Right atrium auricular region (tissue), 2 donors: ENCODE measurements at regions not wholly inside any gene's neighbourhood (a gene's known extent, or its start where the extent isn't known, plus 50 kb on each side); places are given as distances from the start of the nearest gene placed in this dataset.

Experiments
- DNase-seq: peaks from one replicate; pipeline ENCODE4 v3.0.0-alpha.2; 2019; ENCODE audit warnings: low spot score
- H3K27ac ChIP-seq, 2 donors: fragments of 200-600 bp; sonication (generic); 1 replicate in 1 of 2; 2 replicates in 1 of 2; pipeline ENCODE4 v1.5.1; 2016 to 2019
- H3K27me3 ChIP-seq, 2 donors: fragments of 200-600 bp; sonication (generic); one replicate each; pipeline versions ENCODE4 v1.5.1 to v1.6.0; 2017 to 2019
- H3K36me3 ChIP-seq: fragments of 200-600 bp; sonication (generic); one replicate; pipeline ENCODE4 v1.5.1; 2016
- H3K4me1 ChIP-seq, 2 donors: fragments of 200-600 bp; sonication (generic); one replicate each; pipeline versions ENCODE4 v1.5.1 to v1.6.0; 2017 to 2019
- H3K4me3 ChIP-seq, 2 donors: fragments of 200-600 bp; sonication (generic); 1 replicate in 1 of 2; 2 replicates in 1 of 2; pipeline ENCODE4 v1.5.1; 2017 to 2019; ENCODE audit warnings: mild to moderate bottlenecking in 1 of 2, moderate library complexity in 1 of 2
- H3K9me3 ChIP-seq, 2 donors: fragments of 200-600 bp; sonication (generic); one replicate each; pipeline ENCODE4 v1.5.1; 2019
- TF ChIP-seq, protein P1 (sequence below), 2 donors: fragments of 200-600 bp; sonication (generic); IDR thresholded peaks; one replicate each; pipeline ENCODE4 v1.5.1; 2019; ENCODE audit warnings: antibody characterized with exemption in 2 of 2

- Histone ChIP-seq H3K27ac (no peak overlapping the region), H3K4me3 (no peak overlapping the region), H3K36me3 (no peaks in the 10 kb centered on the region), H3K9me3 (no peaks in the 10 kb centered on the region), H3K27me3 (no peaks in the 10 kb centered on the region), H3K4me1 (no peaks in the 10 kb centered on the region)
- TF ChIP-seq, protein P1, sequence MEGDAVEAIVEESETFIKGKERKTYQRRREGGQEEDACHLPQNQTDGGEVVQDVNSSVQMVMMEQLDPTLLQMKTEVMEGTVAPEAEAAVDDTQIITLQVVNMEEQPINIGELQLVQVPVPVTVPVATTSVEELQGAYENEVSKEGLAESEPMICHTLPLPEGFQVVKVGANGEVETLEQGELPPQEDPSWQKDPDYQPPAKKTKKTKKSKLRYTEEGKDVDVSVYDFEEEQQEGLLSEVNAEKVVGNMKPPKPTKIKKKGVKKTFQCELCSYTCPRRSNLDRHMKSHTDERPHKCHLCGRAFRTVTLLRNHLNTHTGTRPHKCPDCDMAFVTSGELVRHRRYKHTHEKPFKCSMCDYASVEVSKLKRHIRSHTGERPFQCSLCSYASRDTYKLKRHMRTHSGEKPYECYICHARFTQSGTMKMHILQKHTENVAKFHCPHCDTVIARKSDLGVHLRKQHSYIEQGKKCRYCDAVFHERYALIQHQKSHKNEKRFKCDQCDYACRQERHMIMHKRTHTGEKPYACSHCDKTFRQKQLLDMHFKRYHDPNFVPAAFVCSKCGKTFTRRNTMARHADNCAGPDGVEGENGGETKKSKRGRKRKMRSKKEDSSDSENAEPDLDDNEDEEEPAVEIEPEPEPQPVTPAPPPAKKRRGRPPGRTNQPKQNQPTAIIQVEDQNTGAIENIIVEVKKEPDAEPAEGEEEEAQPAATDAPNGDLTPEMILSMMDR (IDR thresholded peaks at IDR 0.05): no peak
- no peak for DNase-seq
Observed at GRCh38 chr14:97368900-97369564, 571.9 kb downstream of the VRK1 start.

DNA sequence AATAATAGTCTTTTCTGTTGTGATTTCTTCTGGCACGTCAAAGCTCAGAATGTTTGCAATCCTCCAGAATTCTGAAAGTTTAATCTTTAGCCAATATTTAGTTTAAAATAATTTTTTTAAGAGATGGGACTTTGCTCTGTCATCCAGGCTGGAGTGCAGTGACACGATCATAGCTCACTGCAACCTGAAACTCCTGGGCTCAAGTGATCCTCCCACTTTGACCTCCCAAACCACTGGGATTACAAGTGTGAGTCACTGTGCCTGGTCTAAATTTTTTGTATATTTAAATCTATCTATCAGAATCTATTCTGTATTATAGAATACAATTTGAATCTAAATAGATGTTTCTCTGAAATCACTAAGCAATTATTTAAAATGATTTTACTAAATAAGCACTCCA, 572.7 kb downstream of the VRK1 start:
- Histone ChIP-seq H3K4me3 (no peak overlapping the region), H3K36me3 (no peaks in the 10 kb centered on the region), H3K27ac (no peak overlapping the region), H3K4me1 (no peaks in the 10 kb centered on the region), H3K9me3 (no peaks in the 10 kb centered on the region), H3K27me3 (peaks cover 0 to under 1% of the 10 kb centered on the region in 2 donors)
- TF ChIP-seq, protein P1 (IDR thresholded peaks at IDR 0.05): no peak
- DNase-seq: no peak

DNA sequence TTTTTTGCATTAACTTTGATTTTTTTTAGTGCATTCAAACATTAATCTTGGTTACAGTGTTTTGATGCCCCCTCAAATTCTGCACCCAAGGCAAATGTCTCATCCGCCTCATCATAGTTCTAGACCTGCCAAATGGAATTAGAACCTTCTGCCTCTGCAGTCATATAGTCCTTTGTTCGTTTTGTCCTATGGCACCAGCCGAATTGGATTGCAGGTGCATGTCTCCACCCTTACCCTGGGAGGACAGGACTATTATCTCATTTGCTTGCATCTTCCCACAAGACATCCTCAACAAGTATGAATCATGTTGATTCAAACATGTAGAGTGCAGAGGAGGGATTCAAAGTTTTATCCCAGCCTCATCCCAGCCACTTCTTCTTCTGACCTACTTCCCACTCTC, 579.1 kb downstream of the VRK1 start:
- Histone ChIP-seq H3K4me3 (no peak overlapping the region), H3K36me3 (no peaks in the 10 kb centered on the region), H3K27me3 (peaks cover 0 to 5% of the 10 kb centered on the region in 2 donors), H3K4me1 (no peaks in the 10 kb centered on the region), H3K27ac (no peak overlapping the region), H3K9me3 (peaks cover 0 to 2% of the 10 kb centered on the region in 2 donors)
- no peak for DNase-seq
- TF ChIP-seq, protein P1 (IDR thresholded peaks at IDR 0.05): no peak

- H3K9me3 ChIP-seq: peaks cover 0 to 5% of the 10 kb centered on the region in 2 donors
- H3K4me1 ChIP-seq: no peaks in the 10 kb centered on the region
- peaks cover 0 to 5% of the 10 kb centered on the region in 2 donors for H3K27me3 ChIP-seq
- no peak for DNase-seq
- TF ChIP-seq, protein P1 (IDR thresholded peaks at IDR 0.05): no peak
- H3K27ac ChIP-seq: no peak overlapping the region
- H3K36me3 ChIP-seq: no peaks in the 10 kb centered on the region
- no peak overlapping the region for H3K4me3 ChIP-seq
Observed at GRCh38 chr14:97377550-97377949, 580.4 kb downstream of the VRK1 start.

GRCh38 chr14:97379091-97379531, 581.9 kb downstream of the VRK1 start:
- DNase-seq: no peak
- TF ChIP-seq, protein P1 (IDR thresholded peaks at IDR 0.05): no peak
- Histone ChIP-seq H3K27ac (no peak overlapping the region), H3K4me1 (no peaks in the 10 kb centered on the region), H3K9me3 (peaks cover 0 to 5% of the 10 kb centered on the region in 2 donors), H3K27me3 (peaks cover 0 to 5% of the 10 kb centered on the region in 2 donors), H3K4me3 (no peak overlapping the region), H3K36me3 (no peaks in the 10 kb centered on the region)

GRCh38 chr14:97380539-97380941, 583.4 kb downstream of the VRK1 start:
- Histone ChIP-seq H3K27me3 (no peaks in the 10 kb centered on the region), H3K4me3 (no peak overlapping the region), H3K9me3 (peaks cover 0 to 5% of the 10 kb centered on the region in 2 donors), H3K4me1 (no peaks in the 10 kb centered on the region), H3K27ac (no peak overlapping the region), H3K36me3 (no peaks in the 10 kb centered on the region)
- TF ChIP-seq, protein P1 (IDR thresholded peaks at IDR 0.05): no peak
- DNase-seq: no peak
